PC-3 (cell line): ENCODE measurements at regions not wholly inside any gene's neighbourhood (a gene's known extent, or its start where the extent isn't known, plus 50 kb on each side); places are given as distances from the start of the nearest gene placed in this dataset.

Experiments
- ATAC-seq: fragments of 200-7000 bp; cut with Tn5 transposase; 2 replicates; pipeline ENCODE4 v1.9.1; 2020; ENCODE audit warnings: mild to moderate bottlenecking, moderate library complexity
- BruUV-seq: library from RNA; stranded (reverse); fragments of 400-500 nt; replicated peaks from 2 replicates; lab custom pipeline; 2021; lab: Mats Ljungman, UMichigan
- CTCF ChIA-PET: fragments of 300-600 bp; sonication (Branson Sonifier 250); formaldehyde crosslinking; loops from one replicate; lab custom pipeline; 2022; ENCODE audit warnings: antibody characterized with exemption; lab: Charles Lee
- POLR2A ChIA-PET: fragments of 300-600 bp; sonication (Branson Sonifier 250); formaldehyde crosslinking; loops from one replicate; lab custom pipeline; 2022; ENCODE audit warnings: antibody characterized with exemption; ENCODE audit not compliant: unreplicated experiment; lab: Charles Lee
- DNase-seq: peaks from one replicate; pipeline ENCODE4 v3.0.0-alpha.2; 2015
- H2AFZ ChIP-seq: fragments of 300-600 bp; sonication (generic); 2 replicates; pipeline ENCODE4 v1.6.0; 2016; ENCODE audit warnings: antibody characterized with exemption, low read length
- H3F3A ChIP-seq: fragments of 300-600 bp; sonication (generic); one replicate; pipeline ENCODE4 v1.6.0; 2017; ENCODE audit warnings: antibody characterized with exemption, low read length, control low read depth, mild to moderate bottlenecking; ENCODE audit not compliant: unreplicated experiment
- H3K27ac ChIP-seq: fragments of 300-600 bp; sonication (generic); 2 replicates; pipeline ENCODE4 v1.5.1; 2016; ENCODE audit warnings: mild to moderate bottlenecking, low read length
- H3K27me3 ChIP-seq: fragments of 300-600 bp; sonication (generic); 2 replicates; pipeline ENCODE4 v1.6.1; 2016; ENCODE audit warnings: low read length, mixed read lengths
- H3K36me3 ChIP-seq: fragments of 300-600 bp; sonication (generic); 2 replicates; pipeline ENCODE4 v1.6.1; 2016; ENCODE audit warnings: low read depth, mixed run types, low read length, mixed read lengths
- H3K4me1 ChIP-seq: fragments of 300-600 bp; sonication (generic); 2 replicates; pipeline ENCODE4 v1.5.1; 2016; ENCODE audit warnings: low read length; ENCODE audit not compliant: insufficient read depth
- H3K4me2 ChIP-seq: fragments of 300-600 bp; sonication (generic); 2 replicates; pipeline ENCODE4 v1.6.0; 2016; ENCODE audit warnings: low read length
- H3K4me3 ChIP-seq: fragments of 300-600 bp; sonication (generic); 2 replicates; pipeline ENCODE4 v1.5.1; 2016; ENCODE audit warnings: mild to moderate bottlenecking, low read length, mixed read lengths
- H3K79me2 ChIP-seq: fragments of 300-600 bp; sonication (generic); 2 replicates; pipeline ENCODE4 v1.6.1; 2017; ENCODE audit warnings: low read length, mixed read lengths
- H3K9ac ChIP-seq: fragments of 300-600 bp; sonication (generic); 2 replicates; pipeline ENCODE4 v1.6.0; 2016; ENCODE audit warnings: mild to moderate bottlenecking, low read length
- H3K9me2 ChIP-seq: fragments of 300-600 bp; sonication (generic); replicated peaks from 2 replicates; pipeline ENCODE4 v1.6.1; 2016; ENCODE audit warnings: mixed run types, low read length, mixed read lengths
- H3K9me3 ChIP-seq: fragments of 300-600 bp; sonication (generic); 2 replicates; pipeline ENCODE4 v1.6.1; 2016; ENCODE audit warnings: low read length, mixed read lengths
- H4K20me1 ChIP-seq: fragments of 300-600 bp; sonication (generic); 2 replicates; pipeline ENCODE4 v1.6.1; 2016; ENCODE audit warnings: low read length, mixed read lengths
- EZH2 ChIP-seq: fragments of 300-600 bp; sonication (generic); IDR thresholded peaks from one replicate; pipeline ENCODE4 v1.6.1; 2017; ENCODE audit warnings: antibody characterized with exemption, mild to moderate bottlenecking, low read length; ENCODE audit not compliant: unreplicated experiment
- EZH2phosphoT487 ChIP-seq: fragments of 300-600 bp; sonication (generic); IDR thresholded peaks from 2 replicates; pipeline ENCODE4 v1.6.1; 2018; ENCODE audit warnings: mild to moderate bottlenecking, antibody characterized with exemption, low read length, borderline replicate concordance
- intact Hi-C: fragments of 100-400 bp; cut with micrococcal nuclease; formaldehyde crosslinking; loops from 2 replicates; pipeline ENCODE4 v1.9.0; 2023
- TF ChIP-seq, protein P1 (sequence below): fragments of 300-600 bp; sonication (generic); conservative IDR thresholded peaks from 2 replicates; pipeline ENCODE4 v1.5.1; 2017; ENCODE audit warnings: antibody characterized with exemption, low read depth, mild to moderate bottlenecking, low read length

DNA sequence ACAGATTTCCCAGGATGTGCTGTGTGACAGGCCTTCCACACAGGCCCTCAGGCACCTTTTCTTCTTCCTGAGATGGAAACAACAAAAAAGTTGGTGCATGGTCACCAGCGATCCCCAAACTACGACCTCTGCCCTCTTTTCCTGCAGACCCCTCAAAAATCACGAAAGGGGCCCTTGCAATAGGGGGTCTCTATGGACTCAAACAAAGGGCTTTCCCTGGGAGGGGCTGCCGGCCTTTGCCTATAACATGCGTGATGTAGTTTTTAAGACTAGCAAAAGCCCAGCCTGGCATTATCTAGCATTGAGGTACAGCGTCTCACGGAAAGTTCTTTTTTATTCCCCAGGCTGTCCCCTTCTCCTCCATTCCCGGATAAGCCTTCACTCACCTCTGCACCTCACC lies 71.2 kb downstream of the DIO3 start:
- no peaks in the 10 kb centered on the region for H3K36me3 ChIP-seq
- H3K9ac ChIP-seq, result no peak overlapping the region
- no TSS peak for BruUV-seq
- ChIA-PET POLR2A (no interaction called here), CTCF (no interaction called here)
- H3K9me2 ChIP-seq, result no peaks in the 10 kb centered on the region
- peaks cover 3% of the 10 kb centered on the region; the same call in 1 of the 2 replicates for H3K4me1 ChIP-seq
- no peak for TF ChIP-seq EZH2
- TF ChIP-seq, protein P1, sequence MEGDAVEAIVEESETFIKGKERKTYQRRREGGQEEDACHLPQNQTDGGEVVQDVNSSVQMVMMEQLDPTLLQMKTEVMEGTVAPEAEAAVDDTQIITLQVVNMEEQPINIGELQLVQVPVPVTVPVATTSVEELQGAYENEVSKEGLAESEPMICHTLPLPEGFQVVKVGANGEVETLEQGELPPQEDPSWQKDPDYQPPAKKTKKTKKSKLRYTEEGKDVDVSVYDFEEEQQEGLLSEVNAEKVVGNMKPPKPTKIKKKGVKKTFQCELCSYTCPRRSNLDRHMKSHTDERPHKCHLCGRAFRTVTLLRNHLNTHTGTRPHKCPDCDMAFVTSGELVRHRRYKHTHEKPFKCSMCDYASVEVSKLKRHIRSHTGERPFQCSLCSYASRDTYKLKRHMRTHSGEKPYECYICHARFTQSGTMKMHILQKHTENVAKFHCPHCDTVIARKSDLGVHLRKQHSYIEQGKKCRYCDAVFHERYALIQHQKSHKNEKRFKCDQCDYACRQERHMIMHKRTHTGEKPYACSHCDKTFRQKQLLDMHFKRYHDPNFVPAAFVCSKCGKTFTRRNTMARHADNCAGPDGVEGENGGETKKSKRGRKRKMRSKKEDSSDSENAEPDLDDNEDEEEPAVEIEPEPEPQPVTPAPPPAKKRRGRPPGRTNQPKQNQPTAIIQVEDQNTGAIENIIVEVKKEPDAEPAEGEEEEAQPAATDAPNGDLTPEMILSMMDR, result no peak
- no peak for TF ChIP-seq EZH2phosphoT487
- H2AFZ ChIP-seq, result no peak overlapping the region
- intact Hi-C loops, result no loop called here
- no peak for DNase-seq
- no peak for ATAC-seq
- H3K4me2 ChIP-seq, result no peak overlapping the region
- H3F3A ChIP-seq, result no peaks in the 10 kb centered on the region
- H3K27me3 ChIP-seq, result no peaks in the 10 kb centered on the region
- H3K4me3 ChIP-seq, result no peak overlapping the region
- H3K9me3 ChIP-seq, result no peaks in the 10 kb centered on the region
- no peaks in the 10 kb centered on the region for H4K20me1 ChIP-seq
- H3K27ac ChIP-seq, result no peak overlapping the region
- no peaks in the 10 kb centered on the region for H3K79me2 ChIP-seq

DNA sequence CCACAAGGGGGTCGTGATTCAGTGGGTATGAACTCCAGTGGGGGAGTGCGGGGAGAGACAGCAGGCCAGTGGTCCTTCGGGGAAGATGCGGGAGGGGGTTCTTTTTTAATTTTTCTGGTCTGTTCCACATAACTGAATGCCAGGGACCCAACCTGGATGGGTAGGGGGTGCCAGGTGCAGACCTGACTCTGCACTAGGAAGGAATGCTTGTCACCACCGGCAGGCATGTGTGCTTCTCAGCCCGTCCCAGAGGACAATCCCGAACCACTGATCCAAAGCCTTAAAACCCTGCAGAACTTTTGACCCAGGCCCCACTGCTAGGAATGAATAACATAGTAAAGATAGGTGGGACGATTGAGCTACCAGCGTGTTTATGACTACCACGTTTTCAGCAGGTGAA lies 72.0 kb downstream of the DIO3 start:
- CTCF ChIA-PET, result no interaction called here
- H3K27ac ChIP-seq, result no peak overlapping the region
- H2AFZ ChIP-seq, result no peak overlapping the region
- peaks cover 3% of the 10 kb centered on the region; the same call in 1 of the 2 replicates for H3K4me1 ChIP-seq
- BruUV-seq, result no TSS peak
- no peak for DNase-seq
- H3K9me3 ChIP-seq, result no peaks in the 10 kb centered on the region
- ATAC-seq, result no peak
- no peaks in the 10 kb centered on the region for H3K36me3 ChIP-seq
- H3K4me2 ChIP-seq, result no peak overlapping the region
- H3K9me2 ChIP-seq, result no peaks in the 10 kb centered on the region
- TF ChIP-seq, protein P1, result no peak
- TF ChIP-seq EZH2 (no peak), EZH2phosphoT487 (no peak)
- POLR2A ChIA-PET, result no interaction called here
- H3K4me3 ChIP-seq, result no peak overlapping the region
- no peaks in the 10 kb centered on the region for H4K20me1 ChIP-seq
- H3F3A ChIP-seq, result no peaks in the 10 kb centered on the region
- intact Hi-C loops, result no loop called here
- no peaks in the 10 kb centered on the region for H3K27me3 ChIP-seq
- H3K79me2 ChIP-seq, result no peaks in the 10 kb centered on the region
- H3K9ac ChIP-seq, result no peak overlapping the region

DNA sequence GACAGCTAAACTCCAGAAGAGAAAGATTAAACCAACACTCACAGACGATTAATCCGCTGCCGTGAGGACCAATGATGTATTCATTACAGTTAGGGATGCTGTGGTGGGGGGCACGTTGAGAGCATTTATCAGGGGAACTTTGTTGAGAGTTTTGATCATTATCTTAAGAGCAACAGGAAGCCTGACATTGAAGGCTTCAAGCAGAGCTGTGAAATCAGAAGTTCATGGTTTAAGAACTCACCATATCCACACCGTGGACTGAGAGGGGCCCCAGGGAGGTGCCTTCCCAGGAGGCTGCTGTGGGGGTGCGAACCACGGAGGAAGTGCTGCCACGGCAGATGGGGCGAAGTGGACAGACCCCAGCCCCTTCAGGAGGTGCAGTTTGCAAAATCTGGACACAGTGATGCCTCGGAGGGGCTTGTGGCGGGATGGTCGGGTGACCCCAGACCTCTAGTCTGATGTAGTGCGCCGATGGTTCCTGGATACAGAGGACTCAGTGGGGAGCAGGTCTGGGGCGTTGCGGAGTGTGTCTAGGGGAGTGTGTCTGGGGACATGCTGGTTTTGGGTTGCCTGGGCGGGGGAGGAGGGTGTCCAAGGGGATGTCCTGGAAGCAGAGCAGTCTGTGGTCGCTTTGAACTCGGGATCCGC lies 73.0 kb downstream of the DIO3 start:
- no peaks in the 10 kb centered on the region for H3K9me3 ChIP-seq
- no peak overlapping the region for H3K4me3 ChIP-seq
- DNase-seq, result no peak
- no peak overlapping the region for H3K4me2 ChIP-seq
- no peak for ATAC-seq
- no peaks in the 10 kb centered on the region for H3K79me2 ChIP-seq
- no TSS peak for BruUV-seq
- H3K4me1 ChIP-seq, result no peaks in the 10 kb centered on the region
- POLR2A ChIA-PET, result no interaction called here
- H3K9me2 ChIP-seq, result no peaks in the 10 kb centered on the region
- no peak overlapping the region for H2AFZ ChIP-seq
- H4K20me1 ChIP-seq, result no peaks in the 10 kb centered on the region
- intact Hi-C loops, result no loop called here
- H3K27ac ChIP-seq, result no peak overlapping the region
- no peaks in the 10 kb centered on the region for H3K36me3 ChIP-seq
- no peak overlapping the region for H3K9ac ChIP-seq
- CTCF ChIA-PET, result interaction anchor here (0.6 kb wide), 1 partner anchor 72 kb away, joined by 3 read pairs; no protein-coding TSS in a partner anchor
- H3K27me3 ChIP-seq, result peaks cover 8% of the 10 kb centered on the region; the same call in 1 of the 2 replicates
- TF ChIP-seq EZH2 (no peak), EZH2phosphoT487 (no peak)
- TF ChIP-seq, protein P1, result no peak
- no peaks in the 10 kb centered on the region for H3F3A ChIP-seq
